ENCODE measurements at regions not wholly inside any gene's neighbourhood (a gene's known extent, or its start where the extent isn't known, plus 50 kb on each side); places are given as distances from the start of the nearest gene placed in this dataset.

- Histone ChIP-seq H3K27me3 (ENCODE audit: control insufficient read depth, insufficient read depth, low read length) (no peaks in the 10 kb centered on the region), H3K9ac (ENCODE audit: low read length) (no peak overlapping the region), H3K36me3 (ENCODE audit: control insufficient read depth, insufficient read depth, low read length) (no peaks in the 10 kb centered on the region), H3K9me3 (ENCODE audit: control insufficient read depth, low read length) (no peaks in the 10 kb centered on the region), H3K4me1 (ENCODE audit: control insufficient read depth, insufficient read depth, low read length) (no peaks in the 10 kb centered on the region), H3K4me3 (ENCODE audit: low read length) (no peak overlapping the region)
Measured at GRCh38 chr7:106382129-106382528, 97.3 kb upstream of the NAMPT start.

DNA sequence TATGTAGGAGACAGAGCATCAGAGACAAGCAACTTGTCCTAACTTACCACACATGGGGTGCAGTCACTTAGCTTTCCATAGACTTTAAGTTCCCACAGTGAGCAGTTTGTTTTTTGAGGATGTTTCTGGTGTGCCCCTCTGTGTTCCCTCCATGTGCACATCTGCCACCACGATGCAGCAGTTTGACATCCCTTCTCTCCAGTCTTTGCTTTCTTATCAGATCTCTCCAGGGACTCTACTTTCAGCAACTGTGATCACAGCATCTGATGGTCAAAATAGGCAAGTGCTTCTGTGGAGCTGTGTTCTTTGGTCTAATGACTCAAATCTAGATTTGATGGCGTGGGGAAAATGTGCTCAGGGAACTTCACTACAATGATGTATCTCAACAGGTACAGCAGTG lies 96.5 kb upstream of the NAMPT start:
- H3K27me3 ChIP-seq (ENCODE audit: control insufficient read depth, insufficient read depth, low read length): no peaks in the 10 kb centered on the region
- no peaks in the 10 kb centered on the region for H3K36me3 ChIP-seq (ENCODE audit: control insufficient read depth, insufficient read depth, low read length)
- no peaks in the 10 kb centered on the region for H3K9me3 ChIP-seq (ENCODE audit: control insufficient read depth, low read length)
- no peaks in the 10 kb centered on the region for H3K4me1 ChIP-seq (ENCODE audit: control insufficient read depth, insufficient read depth, low read length)
- H3K4me3 ChIP-seq (ENCODE audit: low read length): no peak overlapping the region
- H3K9ac ChIP-seq (ENCODE audit: low read length): no peak overlapping the region

- no peaks in the 10 kb centered on the region for H3K36me3 ChIP-seq (ENCODE audit: control insufficient read depth, insufficient read depth, low read length)
- no peaks in the 10 kb centered on the region for H3K27me3 ChIP-seq (ENCODE audit: control insufficient read depth, insufficient read depth, low read length)
- H3K4me1 ChIP-seq (ENCODE audit: control insufficient read depth, insufficient read depth, low read length): peaks cover 4% of the 10 kb centered on the region
- H3K9ac ChIP-seq (ENCODE audit: low read length): no peak overlapping the region
- H3K9me3 ChIP-seq (ENCODE audit: control insufficient read depth, low read length): no peaks in the 10 kb centered on the region
- no peak overlapping the region for H3K4me3 ChIP-seq (ENCODE audit: low read length)
Measured at GRCh38 chr7:106377847-106378361, 93.1 kb upstream of the NAMPT start.

DNA sequence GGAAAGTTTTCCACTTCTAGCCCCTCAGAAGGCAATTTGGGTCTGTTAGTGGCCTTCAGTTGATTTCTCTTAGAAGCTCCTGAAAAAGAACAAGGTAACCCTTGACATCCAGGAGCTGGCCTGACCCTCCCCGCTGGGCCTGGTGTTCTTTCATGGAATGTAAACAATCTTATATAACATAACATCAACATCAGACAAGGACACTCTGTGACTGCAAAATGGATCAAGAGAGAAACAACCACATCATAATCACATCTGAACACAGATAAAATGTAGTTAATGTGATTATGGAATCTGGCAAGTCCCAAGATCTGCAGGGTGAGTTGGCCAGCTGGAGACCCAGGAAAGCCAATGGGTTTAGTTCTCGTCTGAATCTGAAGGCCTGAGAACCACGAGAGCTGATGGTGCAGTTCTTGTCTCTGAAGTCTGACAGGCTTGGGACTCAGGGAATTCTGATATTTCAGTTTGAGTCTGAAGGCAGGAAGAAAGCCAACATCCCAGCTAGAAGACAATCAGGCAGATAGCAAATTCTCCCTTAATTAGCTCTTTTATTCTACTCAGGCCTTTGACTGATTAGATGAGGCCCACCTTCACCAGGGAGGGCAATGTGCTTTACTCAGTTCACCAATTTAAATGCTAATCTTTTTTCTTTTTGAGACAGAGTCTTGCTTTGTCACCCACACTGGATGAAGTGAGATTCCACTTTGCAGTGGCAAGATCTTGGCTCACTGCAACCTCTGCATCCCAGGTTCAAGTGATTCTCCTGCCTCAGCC lies 91.4 kb upstream of the NAMPT start:
- Histone ChIP-seq H3K36me3 (ENCODE audit: control insufficient read depth, insufficient read depth, low read length) (no peaks in the 10 kb centered on the region), H3K9me3 (ENCODE audit: control insufficient read depth, low read length) (no peaks in the 10 kb centered on the region), H3K27me3 (ENCODE audit: control insufficient read depth, insufficient read depth, low read length) (no peaks in the 10 kb centered on the region), H3K4me3 (ENCODE audit: low read length) (no peak overlapping the region), H3K4me1 (ENCODE audit: control insufficient read depth, insufficient read depth, low read length) (peaks cover 9% of the 10 kb centered on the region), H3K9ac (ENCODE audit: low read length) (no peak overlapping the region)

- Histone ChIP-seq H3K4me1 (ENCODE audit: control insufficient read depth, insufficient read depth, low read length) (peaks cover 9% of the 10 kb centered on the region), H3K27me3 (ENCODE audit: control insufficient read depth, insufficient read depth, low read length) (no peaks in the 10 kb centered on the region), H3K9ac (ENCODE audit: low read length) (no peak overlapping the region), H3K4me3 (ENCODE audit: low read length) (no peak overlapping the region), H3K9me3 (ENCODE audit: control insufficient read depth, low read length) (no peaks in the 10 kb centered on the region), H3K36me3 (ENCODE audit: control insufficient read depth, insufficient read depth, low read length) (no peaks in the 10 kb centered on the region)
Measured at GRCh38 chr7:106375499-106375898, 90.7 kb upstream of the NAMPT start.

DNA sequence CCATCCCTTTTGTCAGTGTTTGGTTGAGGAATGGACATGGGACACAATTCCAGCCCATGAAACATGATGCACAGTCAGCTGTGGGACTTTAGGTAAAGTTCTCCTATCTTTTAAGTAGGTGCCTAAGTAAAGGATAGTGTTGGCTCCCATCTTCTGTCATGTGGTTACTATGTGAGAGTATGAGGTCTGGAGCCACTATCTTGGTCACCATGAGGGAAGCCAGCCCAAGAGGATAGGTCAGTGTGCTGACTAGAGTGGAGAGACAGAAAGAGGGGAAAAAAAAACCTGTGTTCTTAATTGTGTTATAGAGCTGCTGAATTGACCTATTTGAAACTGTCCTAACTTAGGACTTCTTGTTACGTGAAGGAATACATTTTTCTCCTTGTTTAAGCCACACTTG lies 89.7 kb upstream of the NAMPT start:
- no peaks in the 10 kb centered on the region for H3K9me3 ChIP-seq (ENCODE audit: control insufficient read depth, low read length)
- no peaks in the 10 kb centered on the region for H3K27me3 ChIP-seq (ENCODE audit: control insufficient read depth, insufficient read depth, low read length)
- no peak overlapping the region for H3K4me3 ChIP-seq (ENCODE audit: low read length)
- no peaks in the 10 kb centered on the region for H3K36me3 ChIP-seq (ENCODE audit: control insufficient read depth, insufficient read depth, low read length)
- H3K4me1 ChIP-seq (ENCODE audit: control insufficient read depth, insufficient read depth, low read length): peaks cover 9% of the 10 kb centered on the region
- H3K9ac ChIP-seq (ENCODE audit: low read length): no peak overlapping the region

DNA sequence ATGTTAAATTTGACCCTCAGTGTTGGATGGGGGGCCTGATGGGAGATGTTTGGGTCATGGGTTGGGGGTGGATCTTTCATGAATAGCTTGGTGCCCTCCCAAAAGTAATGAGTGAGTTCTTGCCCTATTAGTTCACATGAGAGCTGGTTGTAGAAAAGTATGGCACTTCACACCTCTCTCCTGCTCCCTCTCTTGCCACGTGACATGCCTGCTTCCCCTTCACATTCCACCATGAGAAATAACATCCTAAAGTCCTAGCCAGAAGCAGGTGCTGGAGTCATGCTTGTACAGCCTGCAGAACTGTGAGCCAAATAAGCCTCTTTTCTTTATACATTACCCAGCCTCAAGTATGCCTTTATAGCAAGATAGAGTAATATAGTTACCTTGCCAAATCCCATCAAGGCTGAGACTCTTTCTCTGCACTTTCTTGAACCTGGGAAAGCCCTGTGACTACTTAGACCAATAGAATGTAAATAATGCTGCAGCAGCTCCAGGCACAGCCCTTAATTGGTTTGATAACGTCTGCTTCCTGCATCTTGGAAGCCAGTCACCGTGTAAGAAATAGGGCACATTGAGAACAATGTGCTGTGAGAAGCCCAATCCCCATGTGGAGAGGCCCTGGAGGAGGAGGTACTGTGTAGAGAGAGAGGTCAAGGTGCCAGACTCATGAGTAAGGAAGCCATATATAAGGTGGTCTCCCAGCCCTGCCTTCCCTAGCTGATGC lies 88.0 kb upstream of the NAMPT start:
- Histone ChIP-seq H3K9ac (ENCODE audit: low read length) (no peak overlapping the region), H3K4me3 (ENCODE audit: low read length) (no peak overlapping the region), H3K36me3 (ENCODE audit: control insufficient read depth, insufficient read depth, low read length) (no peaks in the 10 kb centered on the region), H3K27me3 (ENCODE audit: control insufficient read depth, insufficient read depth, low read length) (no peaks in the 10 kb centered on the region), H3K4me1 (ENCODE audit: control insufficient read depth, insufficient read depth, low read length) (peaks cover 9% of the 10 kb centered on the region), H3K9me3 (ENCODE audit: control insufficient read depth, low read length) (no peaks in the 10 kb centered on the region)

DNA sequence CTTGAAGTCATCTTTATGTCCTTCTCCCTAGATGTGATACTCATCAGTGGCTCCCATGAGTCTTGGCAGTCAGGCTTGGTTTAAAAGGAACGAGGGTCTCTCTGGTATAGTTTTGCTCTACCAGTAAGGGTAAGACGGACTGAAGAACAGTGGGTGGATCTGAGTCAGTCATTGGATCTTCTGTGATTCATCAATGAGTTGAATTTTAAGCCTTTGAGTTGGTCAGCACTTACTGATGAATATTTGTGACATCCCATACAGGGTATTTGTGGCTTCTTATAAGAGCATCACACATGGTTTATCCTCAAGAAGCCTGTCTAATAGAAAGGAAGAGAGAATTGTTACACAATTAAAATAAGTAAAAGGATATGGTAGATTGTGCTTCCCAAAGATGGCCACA lies 87.3 kb upstream of the NAMPT start:
- Histone ChIP-seq H3K9ac (ENCODE audit: low read length) (no peak overlapping the region), H3K9me3 (ENCODE audit: control insufficient read depth, low read length) (no peaks in the 10 kb centered on the region), H3K4me3 (ENCODE audit: low read length) (no peak overlapping the region), H3K36me3 (ENCODE audit: control insufficient read depth, insufficient read depth, low read length) (no peaks in the 10 kb centered on the region), H3K4me1 (ENCODE audit: control insufficient read depth, insufficient read depth, low read length) (peaks cover 9% of the 10 kb centered on the region), H3K27me3 (ENCODE audit: control insufficient read depth, insufficient read depth, low read length) (no peaks in the 10 kb centered on the region)

- H3K4me1 ChIP-seq (ENCODE audit: control insufficient read depth, insufficient read depth, low read length): peaks cover 9% of the 10 kb centered on the region
- no peak overlapping the region for H3K4me3 ChIP-seq (ENCODE audit: low read length)
- H3K36me3 ChIP-seq (ENCODE audit: control insufficient read depth, insufficient read depth, low read length): no peaks in the 10 kb centered on the region
- H3K9ac ChIP-seq (ENCODE audit: low read length): no peak overlapping the region
- H3K9me3 ChIP-seq (ENCODE audit: control insufficient read depth, low read length): no peaks in the 10 kb centered on the region
- H3K27me3 ChIP-seq (ENCODE audit: control insufficient read depth, insufficient read depth, low read length): no peaks in the 10 kb centered on the region
Measured at GRCh38 chr7:106371629-106372028, 86.8 kb upstream of the NAMPT start.

GRCh38 chr7:106370542-106370941 lies 85.8 kb upstream of the NAMPT start:
- no peaks in the 10 kb centered on the region for H3K36me3 ChIP-seq (ENCODE audit: control insufficient read depth, insufficient read depth, low read length)
- H3K27me3 ChIP-seq (ENCODE audit: control insufficient read depth, insufficient read depth, low read length): no peaks in the 10 kb centered on the region
- no peak overlapping the region for H3K4me3 ChIP-seq (ENCODE audit: low read length)
- H3K9me3 ChIP-seq (ENCODE audit: control insufficient read depth, low read length): no peaks in the 10 kb centered on the region
- H3K4me1 ChIP-seq (ENCODE audit: control insufficient read depth, insufficient read depth, low read length): peaks cover 17% of the 10 kb centered on the region
- H3K9ac ChIP-seq (ENCODE audit: low read length): no peak overlapping the region

- Histone ChIP-seq H3K4me3 (ENCODE audit: low read length) (no peak overlapping the region), H3K9me3 (ENCODE audit: control insufficient read depth, low read length) (no peaks in the 10 kb centered on the region), H3K4me1 (ENCODE audit: control insufficient read depth, insufficient read depth, low read length) (peaks cover 23% of the 10 kb centered on the region), H3K27me3 (ENCODE audit: control insufficient read depth, insufficient read depth, low read length) (no peaks in the 10 kb centered on the region), H3K9ac (ENCODE audit: low read length) (no peak overlapping the region), H3K36me3 (ENCODE audit: control insufficient read depth, insufficient read depth, low read length) (no peaks in the 10 kb centered on the region)
Measured at GRCh38 chr7:106369816-106370215, 85.0 kb upstream of the NAMPT start.

GRCh38 chr7:106369352-106369751 lies 84.6 kb upstream of the NAMPT start:
- Histone ChIP-seq H3K27me3 (ENCODE audit: control insufficient read depth, insufficient read depth, low read length) (no peaks in the 10 kb centered on the region), H3K4me1 (ENCODE audit: control insufficient read depth, insufficient read depth, low read length) (peaks cover 23% of the 10 kb centered on the region), H3K36me3 (ENCODE audit: control insufficient read depth, insufficient read depth, low read length) (no peaks in the 10 kb centered on the region), H3K9ac (ENCODE audit: low read length) (no peak overlapping the region), H3K4me3 (ENCODE audit: low read length) (no peak overlapping the region), H3K9me3 (ENCODE audit: control insufficient read depth, low read length) (no peaks in the 10 kb centered on the region)

Data from mucosa of stomach (tissue), 1 donor.